AG09319 (cell line): ENCODE measurements at regions not wholly inside any gene's neighbourhood (a gene's known extent, or its start where the extent isn't known, plus 50 kb on each side); places are given as distances from the start of the nearest gene placed in this dataset.

Source experiments
- DNase-seq: peaks from one replicate; pipeline ENCODE4 v3.0.0-alpha.2; 2010; ENCODE audit warnings: low read depth; ENCODE audit errors: extremely low read depth
- TF ChIP-seq, protein P1 (sequence below): IDR thresholded peaks from 2 replicates; pipeline ENCODE4 v1.5.1; 2011; ENCODE audit warnings: low read depth, mild to moderate bottlenecking, inconsistent platforms, low read length, moderate library complexity

- no peak for DNase-seq
- TF ChIP-seq, protein P1, sequence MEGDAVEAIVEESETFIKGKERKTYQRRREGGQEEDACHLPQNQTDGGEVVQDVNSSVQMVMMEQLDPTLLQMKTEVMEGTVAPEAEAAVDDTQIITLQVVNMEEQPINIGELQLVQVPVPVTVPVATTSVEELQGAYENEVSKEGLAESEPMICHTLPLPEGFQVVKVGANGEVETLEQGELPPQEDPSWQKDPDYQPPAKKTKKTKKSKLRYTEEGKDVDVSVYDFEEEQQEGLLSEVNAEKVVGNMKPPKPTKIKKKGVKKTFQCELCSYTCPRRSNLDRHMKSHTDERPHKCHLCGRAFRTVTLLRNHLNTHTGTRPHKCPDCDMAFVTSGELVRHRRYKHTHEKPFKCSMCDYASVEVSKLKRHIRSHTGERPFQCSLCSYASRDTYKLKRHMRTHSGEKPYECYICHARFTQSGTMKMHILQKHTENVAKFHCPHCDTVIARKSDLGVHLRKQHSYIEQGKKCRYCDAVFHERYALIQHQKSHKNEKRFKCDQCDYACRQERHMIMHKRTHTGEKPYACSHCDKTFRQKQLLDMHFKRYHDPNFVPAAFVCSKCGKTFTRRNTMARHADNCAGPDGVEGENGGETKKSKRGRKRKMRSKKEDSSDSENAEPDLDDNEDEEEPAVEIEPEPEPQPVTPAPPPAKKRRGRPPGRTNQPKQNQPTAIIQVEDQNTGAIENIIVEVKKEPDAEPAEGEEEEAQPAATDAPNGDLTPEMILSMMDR: no peak
Observed at GRCh38 chr6:98433325-98434056, 400.9 kb upstream of the POU3F2 start.

GRCh38 chr6:98443633-98444032, 390.7 kb upstream of the POU3F2 start:
- DNase-seq: no peak
- TF ChIP-seq, protein P1: no peak

- DNase-seq: no peak
- TF ChIP-seq, protein P1: no peak
Observed at GRCh38 chr6:98452685-98453084, 381.7 kb upstream of the POU3F2 start.

GRCh38 chr6:98454809-98455322, 379.5 kb upstream of the POU3F2 start:
- DNase-seq: no peak
- TF ChIP-seq, protein P1: no peak

- TF ChIP-seq, protein P1: no peak
- DNase-seq: no peak
Observed at GRCh38 chr6:98458708-98459107, 375.7 kb upstream of the POU3F2 start.

DNA sequence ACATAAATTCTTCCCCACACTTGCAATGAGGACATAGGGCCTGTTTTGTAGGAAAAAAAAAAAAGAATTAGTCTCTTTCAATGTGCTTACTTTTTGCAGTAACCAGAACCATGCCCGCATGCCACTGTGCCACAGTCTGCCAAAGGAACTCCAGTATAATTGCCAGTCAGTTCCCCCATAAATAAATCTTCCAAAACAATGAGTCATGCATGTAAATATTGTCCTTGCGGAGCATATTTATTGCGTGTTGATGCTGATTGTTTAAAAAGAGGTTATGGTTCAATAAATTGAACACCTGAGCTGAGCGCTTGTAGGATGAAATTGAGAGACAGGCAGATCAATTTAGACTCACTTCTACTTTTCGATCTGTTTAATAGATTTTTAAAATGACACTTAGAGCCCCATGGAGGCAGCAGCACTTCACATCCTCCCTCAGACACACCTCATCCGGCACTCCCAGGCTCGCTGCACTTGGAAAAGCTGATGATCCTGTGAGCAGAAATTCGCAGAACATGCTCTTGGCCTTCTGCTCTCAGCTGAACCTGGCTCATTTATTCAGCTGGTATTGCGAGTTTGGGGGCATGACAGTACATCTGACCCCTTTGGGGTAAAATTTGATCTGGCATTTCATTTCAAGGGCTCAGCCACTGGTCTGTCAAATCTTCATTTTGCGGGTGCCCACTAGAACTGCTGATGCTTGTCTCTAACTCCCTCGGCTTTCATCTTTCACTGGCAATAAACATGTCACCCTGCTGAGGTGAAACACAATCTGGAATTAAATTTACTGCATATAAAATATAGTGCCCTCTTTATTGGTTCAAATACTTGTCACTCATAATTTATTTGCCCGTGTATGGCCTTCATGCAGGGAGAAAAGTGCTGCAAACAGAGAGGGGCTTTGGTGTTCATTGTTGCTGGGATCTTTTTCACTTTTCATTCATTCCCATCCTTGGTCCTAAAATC, 371.1 kb upstream of the POU3F2 start:
- TF ChIP-seq, protein P1: no peak
- DNase-seq: no peak

- TF ChIP-seq, protein P1: no peak
- no peak for DNase-seq
Observed at GRCh38 chr6:98467091-98467490, 367.3 kb upstream of the POU3F2 start.
